Keratinocyte (primary cell): ENCODE measurements at regions not wholly inside any gene's neighbourhood (a gene's known extent, or its start where the extent isn't known, plus 50 kb on each side); places are given as distances from the start of the nearest gene placed in this dataset.

ENCODE experiments used
- DNase-seq: peaks from one replicate; pipeline ENCODE4 v3.0.0-alpha.2; 2011; ENCODE audit warnings: low read depth, missing footprints, low spot score
- FAIRE-seq: peaks from 2 replicates; lab custom pipeline; 2011; peaks lifted over from hg19 to GRCh38; lab: Jason Lieb, UNC
- H2AFZ ChIP-seq: 2 replicates; pipeline ENCODE4 v1.6.0; 2012; ENCODE audit warnings: low read length, control low read depth, inconsistent platforms; ENCODE audit not compliant: control insufficient read depth
- H3K27ac ChIP-seq: 2 replicates; pipeline ENCODE4 v1.5.1; 2011; ENCODE audit warnings: low read length; ENCODE audit not compliant: control insufficient read depth, insufficient read depth
- H3K27me3 ChIP-seq: 3 replicates; pipeline ENCODE4 v1.6.0; 2011; ENCODE audit warnings: low read length; ENCODE audit not compliant: control insufficient read depth, insufficient read depth; ENCODE audit errors: extremely low read depth
- H3K36me3 ChIP-seq, 2 experiments: 2 replicates in 1 of 2; 3 replicates in 1 of 2; pipeline ENCODE4 v1.5.1; 2011; ENCODE audit warnings: low read length in 2 of 2, mild to moderate bottlenecking in 1 of 2; ENCODE audit not compliant: control insufficient read depth in 2 of 2, insufficient read depth in 2 of 2; ENCODE audit errors: extremely low read depth in 1 of 2
- H3K4me1 ChIP-seq: 3 replicates; pipeline ENCODE4 v1.5.1; 2011; ENCODE audit warnings: low read length; ENCODE audit not compliant: control insufficient read depth, insufficient read depth; ENCODE audit errors: extremely low read depth
- H3K4me2 ChIP-seq: 3 replicates; pipeline ENCODE4 v1.6.0; 2011; ENCODE audit warnings: low read depth, low read length; ENCODE audit not compliant: control insufficient read depth, insufficient read depth; ENCODE audit errors: extremely low read depth
- H3K4me3 ChIP-seq, 3 experiments: fragments of 200-600 bp in 1 of 3; sonication (generic) in 1 of 3; 2 replicates in 2 of 3; 3 replicates in 1 of 3; pipeline ENCODE4 v1.5.1; 2011 to 2016; ENCODE audit warnings: low read length in 3 of 3, mild to moderate bottlenecking in 3 of 3, control low read depth in 2 of 3, inconsistent platforms in 1 of 3, low read depth in 1 of 3, mixed read lengths in 1 of 3, mixed run types in 1 of 3, moderate library complexity in 1 of 3; ENCODE audit not compliant: control insufficient read depth in 2 of 3, insufficient read depth in 2 of 3; ENCODE audit errors: extremely low read depth in 1 of 3
- H3K79me2 ChIP-seq: 2 replicates; pipeline ENCODE4 v1.6.0; 2012; ENCODE audit warnings: low read length; ENCODE audit not compliant: control insufficient read depth, insufficient read depth
- H3K9ac ChIP-seq: 3 replicates; pipeline ENCODE4 v1.6.0; 2011; ENCODE audit warnings: low read length; ENCODE audit not compliant: control insufficient read depth, insufficient read depth; ENCODE audit errors: extremely low read depth
- H3K9me1 ChIP-seq: 3 replicates; pipeline ENCODE4 v1.6.0; 2011; ENCODE audit warnings: low read length; ENCODE audit not compliant: control insufficient read depth, insufficient read depth; ENCODE audit errors: extremely low read depth
- H3K9me3 ChIP-seq: 2 replicates; pipeline ENCODE4 v1.5.1; 2012; ENCODE audit warnings: low read depth, low read length; ENCODE audit not compliant: control insufficient read depth
- H4K20me1 ChIP-seq: 3 replicates; pipeline ENCODE4 v1.6.0; 2011; ENCODE audit warnings: low read length; ENCODE audit not compliant: control insufficient read depth, insufficient read depth; ENCODE audit errors: extremely low read depth
- CTCF ChIP-seq, 3 experiments: IDR thresholded peaks in 1 of 3; conservative IDR thresholded peaks in 1 of 3; optimal IDR thresholded peaks in 1 of 3; 2 replicates in 2 of 3; 3 replicates in 1 of 3; pipeline versions ENCODE3 to v1.5.1; 2011; ENCODE audit warnings: low read length in 3 of 3, mild to moderate bottlenecking in 3 of 3, moderate library complexity in 2 of 3, control low read depth in 1 of 3, inconsistent platforms in 1 of 3; ENCODE audit not compliant: insufficient read depth in 2 of 3; ENCODE audit errors: extremely low read depth in 1 of 3
- EZH2 ChIP-seq: IDR thresholded peaks from one replicate; pipeline ENCODE4 v1.6.1; 2012; ENCODE audit warnings: inconsistent platforms, mild to moderate bottlenecking, low read length, moderate library complexity
- dilution Hi-C: fragments of 300-500 bp; cut with MboI; formaldehyde crosslinking; loops from one replicate; pipeline ENCODE4 v1.7.0; 2020; ENCODE audit warnings: low sequenced_read_pairs; ENCODE audit not compliant: extremely low pct_ligation_motif_present

GRCh38 chr2:182597570-182598295 is 118.3 kb upstream of the DNAJC10 start:
- dilution Hi-C loops: no loop called here
- Histone ChIP-seq H3K79me2 (no peaks in the 10 kb centered on the region), H3K4me3 (no peak overlapping the region), H4K20me1 (no peaks in the 10 kb centered on the region), H2AFZ (no peak overlapping the region), H3K9me3 (no peaks in the 10 kb centered on the region), H3K9me1 (no peaks in the 10 kb centered on the region), H3K4me2 (no peak overlapping the region), H3K36me3 (no peaks in the 10 kb centered on the region), H3K9ac (no peak overlapping the region), H3K27ac (no peak overlapping the region), H3K4me1 (peaks cover 18% of the 10 kb centered on the region), H3K27me3 (no peaks in the 10 kb centered on the region)
- no peak for FAIRE-seq
- no peak for DNase-seq
- TF ChIP-seq EZH2 (no peak), CTCF (optimal IDR thresholded peaks at IDR 0.05 in 1 of 3, IDR thresholded peaks at IDR 0.05 in 1 of 3, conservative IDR thresholded peaks at IDR 0.05 in 1 of 3; ENCODE audit: extremely low read depth in 1 of 3, insufficient read depth in 2 of 3, low read length in 3 of 3) (no peak)

GRCh38 chr2:182598626-182599025 is 117.4 kb upstream of the DNAJC10 start:
- Histone ChIP-seq H3K9me1 (no peaks in the 10 kb centered on the region), H4K20me1 (no peaks in the 10 kb centered on the region), H3K4me3 (no peak overlapping the region), H3K36me3 (no peaks in the 10 kb centered on the region), H3K27ac (no peak overlapping the region), H3K4me1 (peaks cover 10% of the 10 kb centered on the region), H3K27me3 (no peaks in the 10 kb centered on the region), H3K4me2 (no peak overlapping the region), H2AFZ (no peak overlapping the region), H3K9ac (no peak overlapping the region), H3K79me2 (no peaks in the 10 kb centered on the region), H3K9me3 (no peaks in the 10 kb centered on the region)
- FAIRE-seq (no peak), DNase-seq (no peak)
- no peak for TF ChIP-seq CTCF (optimal IDR thresholded peaks at IDR 0.05 in 1 of 3, IDR thresholded peaks at IDR 0.05 in 1 of 3, conservative IDR thresholded peaks at IDR 0.05 in 1 of 3; ENCODE audit: extremely low read depth in 1 of 3, insufficient read depth in 2 of 3, low read length in 3 of 3)
- TF ChIP-seq EZH2: no peak
- dilution Hi-C loops: no loop called here
